IPS-NIHi7 (cell line): ENCODE measurements at regions not wholly inside any gene's neighbourhood (a gene's known extent, or its start where the extent isn't known, plus 50 kb on each side); places are given as distances from the start of the nearest gene placed in this dataset.

ENCODE experiments used
- DNase-seq: peaks from one replicate; pipeline ENCODE4 v3.0.0; 2012; ENCODE audit warnings: mixed read lengths; ENCODE audit errors: extremely low spot score

DNA sequence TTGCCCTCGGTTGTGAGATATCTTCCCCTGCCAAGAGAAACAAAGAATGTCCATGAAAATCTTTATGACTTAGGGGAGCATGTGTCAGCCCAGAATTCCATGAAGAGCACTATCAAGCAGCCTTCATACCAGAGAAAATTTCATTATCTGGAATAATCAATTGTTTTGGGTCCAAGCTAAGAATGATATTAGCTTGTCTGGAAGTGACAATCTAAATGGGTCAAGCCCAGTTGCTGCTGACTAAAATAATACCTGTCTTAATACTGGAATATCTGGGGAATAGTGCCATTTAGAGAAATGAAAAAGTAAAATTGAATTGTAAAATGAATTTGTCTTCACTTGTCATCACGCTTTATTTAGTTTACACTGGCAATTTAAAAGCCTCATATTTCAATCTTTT, 407.4 kb downstream of the PLA2G4A start:
- DNase-seq, result no peak

DNA sequence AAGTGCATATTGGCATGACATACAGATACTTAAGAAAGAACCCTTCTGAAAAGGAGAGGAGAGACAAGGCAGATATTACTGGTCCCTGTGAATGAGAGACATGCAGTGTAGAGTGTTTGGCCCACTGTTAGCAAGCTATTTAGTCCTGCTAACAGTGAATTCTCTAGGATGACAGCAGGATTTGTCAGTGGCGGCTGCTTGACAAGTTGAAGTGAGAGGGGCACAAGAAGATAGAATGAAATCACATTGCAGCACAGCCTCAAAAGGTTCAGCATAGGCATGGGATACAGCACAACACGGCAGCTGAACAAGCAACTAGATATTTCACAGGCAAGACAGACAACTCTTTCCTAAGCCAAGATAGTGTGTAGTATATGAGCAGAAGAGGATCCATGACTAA, 407.9 kb downstream of the PLA2G4A start:
- DNase-seq, result no peak

GRCh38 chr1:187237542-187237941, 408.8 kb downstream of the PLA2G4A start:
- DNase-seq, result no peak

DNA sequence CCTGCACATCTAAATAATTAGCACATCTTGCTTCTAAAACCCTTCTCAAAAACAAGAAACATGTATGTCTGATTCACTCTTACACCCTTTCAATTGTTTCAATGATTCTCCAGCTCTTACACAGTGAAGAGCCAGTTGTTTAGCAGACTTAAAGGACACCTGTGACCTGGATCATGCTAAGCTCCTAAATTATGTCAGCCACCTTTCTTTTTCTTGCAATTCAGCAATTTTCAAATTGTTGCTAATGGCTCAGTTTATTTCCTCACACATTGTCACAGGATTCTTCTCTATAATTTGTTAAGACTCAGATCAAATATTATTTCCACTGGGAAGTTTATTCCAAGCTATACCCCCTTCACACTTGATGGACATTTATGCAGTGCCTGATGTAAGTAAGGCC, 413.2 kb downstream of the PLA2G4A start:
- no peak for DNase-seq

GRCh38 chr1:187244623-187245022, 415.9 kb downstream of the PLA2G4A start:
- no peak for DNase-seq

- DNase-seq, result no peak
These were observed 416.5 kb downstream of the PLA2G4A start for GRCh38 chr1:187245201-187245600.

GRCh38 chr1:187249196-187249595, 420.4 kb downstream of the PLA2G4A start:
- DNase-seq, result no peak

GRCh38 chr1:187252923-187253322, 424.2 kb downstream of the PLA2G4A start:
- no peak for DNase-seq

GRCh38 chr1:187257476-187257875, 428.7 kb downstream of the PLA2G4A start:
- DNase-seq, result no peak

DNA sequence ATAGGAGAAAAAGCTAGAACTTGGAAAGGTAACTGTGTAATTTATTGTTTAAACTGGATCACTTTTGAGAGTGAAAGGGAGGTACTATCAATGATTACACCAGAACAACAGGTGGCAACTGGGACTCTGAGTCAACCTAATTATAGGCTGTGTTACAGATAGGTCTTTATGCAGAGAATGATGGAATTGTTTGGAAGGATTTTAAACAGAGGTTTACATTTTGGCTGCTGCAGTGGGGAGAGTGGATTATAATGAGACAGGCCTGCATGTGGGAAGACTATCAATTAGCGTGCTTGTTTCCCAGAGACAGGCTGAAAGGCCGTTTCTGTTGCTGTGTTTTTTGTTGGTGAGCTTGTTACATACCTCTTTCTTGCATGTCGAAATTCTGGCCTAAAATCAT, 432.9 kb downstream of the PLA2G4A start:
- DNase-seq, result no peak

DNA sequence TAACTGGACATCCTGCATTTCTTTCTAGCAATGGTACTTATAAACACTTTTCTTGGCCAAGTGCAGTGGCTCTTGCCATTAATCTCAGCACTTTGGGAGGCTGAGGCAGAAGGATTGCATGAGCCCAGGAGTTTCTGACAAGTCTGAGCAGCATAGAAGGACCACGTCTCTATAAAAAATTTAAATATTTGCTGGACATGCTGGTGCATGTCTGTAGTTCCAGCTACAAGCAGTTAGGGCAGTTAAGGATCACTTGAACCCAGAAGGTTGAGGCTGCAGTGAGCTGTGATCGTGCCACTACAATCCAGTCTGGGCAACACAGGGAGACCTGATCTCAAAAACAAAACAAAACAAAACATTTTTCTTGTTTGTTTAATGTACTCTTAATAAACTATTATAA, 434.0 kb downstream of the PLA2G4A start:
- DNase-seq, result no peak

- DNase-seq, result peak; percentile 50
These were observed 436.4 kb downstream of the PLA2G4A start for GRCh38 chr1:187264995-187265602.

DNA sequence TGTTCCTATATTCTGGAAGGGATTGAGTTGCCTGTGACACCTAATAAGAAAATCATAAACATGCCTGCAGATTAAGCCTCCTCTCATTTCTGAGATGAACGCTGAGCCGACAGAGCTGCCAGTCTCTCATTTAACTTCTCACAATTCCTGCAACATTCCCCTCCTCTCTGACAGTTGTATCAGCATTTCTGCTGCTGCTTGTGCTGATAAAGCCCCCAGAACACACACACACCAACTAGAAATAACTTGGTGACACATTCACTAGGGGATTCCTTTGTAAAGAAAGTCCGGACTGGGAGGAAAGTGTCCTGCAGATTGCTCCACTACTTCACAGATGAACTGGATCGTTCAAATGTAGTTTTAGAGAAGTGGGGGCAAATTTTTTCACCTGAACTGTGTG, 437.3 kb downstream of the PLA2G4A start:
- peak; percentile 10 for DNase-seq

DNA sequence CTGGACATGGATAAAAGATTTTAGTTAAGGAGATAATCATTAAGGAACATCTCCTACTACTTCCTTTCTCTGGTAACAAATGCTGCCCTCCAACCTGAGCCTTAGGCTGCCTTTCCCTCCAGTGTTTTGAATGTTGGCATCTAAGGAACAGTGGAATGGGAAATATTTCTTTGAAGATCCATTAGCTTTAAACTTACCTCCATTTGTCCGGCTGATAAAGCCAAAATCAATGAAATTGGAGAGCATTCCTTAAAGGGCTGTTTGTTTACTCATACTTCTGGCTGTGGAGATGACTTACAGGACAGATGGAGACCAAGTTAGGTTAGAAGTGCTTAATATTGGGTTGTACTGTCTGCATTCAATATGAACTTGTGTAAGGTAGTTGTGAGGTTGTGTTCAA, 439.1 kb downstream of the PLA2G4A start:
- DNase-seq, result no peak

GRCh38 chr1:187270256-187270655, 441.5 kb downstream of the PLA2G4A start:
- DNase-seq, result no peak

DNA sequence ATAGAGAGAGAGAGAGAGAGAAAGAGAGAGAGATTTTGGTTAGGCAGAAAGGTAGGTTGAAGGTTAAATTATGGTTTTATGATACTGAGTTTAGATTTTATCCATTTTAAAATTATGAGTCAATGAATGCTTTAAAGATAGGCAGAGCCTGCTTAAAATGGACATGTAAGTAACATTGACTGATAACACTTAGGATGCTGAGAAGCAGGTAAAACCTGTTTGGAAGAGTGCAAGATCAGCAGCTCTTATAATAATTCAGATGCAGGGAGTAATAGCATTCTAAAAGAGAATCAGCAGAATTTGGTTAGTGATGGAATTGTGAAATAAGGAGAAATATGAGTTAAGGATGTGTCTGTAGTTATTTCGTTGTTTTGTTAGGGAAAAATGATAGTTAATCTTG, 446.6 kb downstream of the PLA2G4A start:
- DNase-seq, result no peak

GRCh38 chr1:187275985-187276575, 447.3 kb downstream of the PLA2G4A start:
- DNase-seq, result no peak

DNA sequence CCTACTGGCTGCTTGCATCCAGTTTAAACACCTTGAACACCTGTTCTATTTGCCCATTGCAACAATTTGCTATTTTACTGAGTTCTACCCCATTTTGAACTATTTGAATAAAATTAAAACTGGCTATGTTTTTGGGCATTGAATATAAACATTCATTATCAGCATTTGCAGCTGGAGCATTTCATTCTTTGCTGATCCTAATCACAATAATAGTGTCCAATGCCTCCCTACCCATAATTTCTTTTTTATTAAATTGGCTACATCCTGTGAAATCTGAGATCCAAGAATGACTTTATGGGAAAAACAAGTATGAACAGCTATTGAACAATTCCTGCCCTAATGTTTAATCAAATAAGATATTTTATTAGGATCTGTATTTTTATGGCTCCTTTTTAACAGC, 447.9 kb downstream of the PLA2G4A start:
- no peak for DNase-seq

DNA sequence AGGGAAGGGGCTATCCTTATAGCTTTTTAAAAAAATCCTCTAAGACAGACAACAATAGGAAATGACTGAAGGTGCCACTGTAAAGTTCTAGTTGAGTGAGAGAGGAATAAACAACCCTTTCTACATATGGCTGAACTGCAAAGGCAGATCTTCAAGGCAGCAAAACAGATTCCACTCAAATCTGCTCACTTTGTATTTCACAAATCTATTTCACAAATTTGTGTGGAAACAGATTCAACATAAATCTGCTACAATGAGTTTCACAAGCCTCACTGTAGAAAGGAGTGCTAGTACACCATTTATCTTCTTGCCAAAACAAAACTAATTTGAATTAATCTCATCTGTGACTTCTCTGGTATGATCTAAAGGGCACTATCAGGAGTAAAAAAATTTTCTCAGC, 451.3 kb downstream of the PLA2G4A start:
- no peak for DNase-seq

- DNase-seq, result no peak
These were observed 452.3 kb downstream of the PLA2G4A start for GRCh38 chr1:187281085-187281484.

DNA sequence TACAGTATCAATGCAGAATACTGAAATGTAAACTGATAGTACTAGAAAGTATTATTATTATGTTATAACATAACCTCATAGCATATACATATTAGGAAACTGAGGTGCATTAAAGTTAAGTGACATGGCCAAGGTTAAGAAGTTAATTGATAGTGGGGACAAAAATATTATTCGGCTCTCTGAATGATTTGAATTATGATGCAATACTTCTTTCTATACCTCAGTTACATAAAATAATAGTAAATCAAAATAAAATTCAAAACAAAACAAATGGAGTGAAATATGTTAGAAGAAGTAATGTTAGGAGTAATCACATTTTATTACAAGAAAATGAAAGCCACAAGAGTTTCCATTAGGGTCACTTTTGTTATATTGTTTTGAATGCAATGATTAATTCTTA, 455.2 kb downstream of the PLA2G4A start:
- DNase-seq, result no peak

- DNase-seq, result no peak
These were observed 465.9 kb downstream of the PLA2G4A start for GRCh38 chr1:187294421-187295201.

DNA sequence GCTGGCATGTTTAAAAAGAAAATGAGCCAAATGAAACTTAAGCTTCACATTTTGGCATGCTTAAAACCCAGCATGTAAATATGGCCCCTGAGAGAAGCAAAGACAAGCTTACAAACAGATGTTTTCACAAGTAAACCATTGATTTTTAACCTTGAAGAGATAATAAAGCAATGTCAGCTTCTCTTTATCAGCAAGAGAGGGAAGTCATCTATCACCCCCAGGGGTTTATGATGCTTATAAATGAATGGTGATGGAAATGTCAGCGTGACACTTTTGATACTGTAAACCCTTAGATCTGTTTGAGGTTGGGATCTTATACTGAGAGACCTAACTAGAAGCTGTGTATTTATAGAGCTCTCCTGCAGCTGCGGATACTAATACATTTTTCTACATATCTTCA, 471.3 kb downstream of the PLA2G4A start:
- no peak for DNase-seq
